Activated T-cell treated with anti-CD3 and anti-CD28 coated beads, Interleukin-2, amount 50 U/mL, for 24 hours (primary cell): ENCODE measurements at regions not wholly inside any gene's neighbourhood (a gene's known extent, or its start where the extent isn't known, plus 50 kb on each side); places are given as distances from the start of the nearest gene placed in this dataset.

Experiments
- DNase-seq: peaks from one replicate; pipeline ENCODE4 v3.0.0-alpha.2; 2020
- H3K27ac Mint-ChIP-seq: 2 replicates; pipeline ENCODE4 v1.8.0; 2020; ENCODE audit warnings: mild to moderate bottlenecking, mixed read lengths
- H3K27me3 Mint-ChIP-seq: 2 replicates; pipeline ENCODE4 v1.8.0; 2020; ENCODE audit warnings: mixed read lengths
- H3K36me3 Mint-ChIP-seq: 2 replicates; pipeline ENCODE4 v1.8.0; 2020; ENCODE audit warnings: low read depth, mixed read lengths
- H3K4me1 Mint-ChIP-seq: 2 replicates; pipeline ENCODE4 v1.8.0; 2020; ENCODE audit warnings: low read depth, mixed read lengths
- H3K4me3 Mint-ChIP-seq: 2 replicates; pipeline ENCODE4 v1.8.0; 2020; ENCODE audit warnings: mild to moderate bottlenecking, moderate library complexity, mixed read lengths
- H3K9me3 Mint-ChIP-seq: 2 replicates; pipeline ENCODE4 v1.8.0; 2020; ENCODE audit warnings: mixed read lengths

DNA sequence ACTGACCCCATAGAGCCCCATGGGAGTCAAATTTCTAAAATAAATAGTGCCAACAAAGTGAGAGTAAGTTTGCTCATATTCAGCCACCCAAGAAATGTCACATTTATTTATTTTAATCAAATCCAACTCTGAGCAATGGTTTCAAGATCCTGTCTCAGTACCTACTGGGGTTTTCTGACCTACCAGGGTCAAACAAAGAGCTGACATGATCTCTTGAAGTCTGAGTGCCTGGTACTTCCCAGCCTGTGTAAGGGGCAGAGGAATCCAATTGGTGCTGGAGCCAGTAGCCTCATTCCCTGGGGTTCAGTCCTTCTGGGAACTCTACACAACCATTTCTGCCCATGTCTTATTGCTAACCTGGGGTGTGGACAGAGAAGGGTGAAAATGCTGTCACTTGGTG is 104.6 kb upstream of the SERP2 start:
- H3K9me3 Mint-ChIP-seq, result no peaks in the 10 kb centered on the region
- peaks cover 21% of the 10 kb centered on the region for H3K4me1 Mint-ChIP-seq
- DNase-seq, result no peak
- H3K27ac Mint-ChIP-seq, result no peak overlapping the region
- H3K4me3 Mint-ChIP-seq, result no peak overlapping the region
- H3K36me3 Mint-ChIP-seq, result no peaks in the 10 kb centered on the region
- peaks cover 7% of the 10 kb centered on the region for H3K27me3 Mint-ChIP-seq

GRCh38 chr13:44270150-44270549 is 103.5 kb upstream of the SERP2 start:
- Mint-ChIP-seq H3K4me1 (peaks cover 33% of the 10 kb centered on the region), H3K27me3 (peaks cover 7% of the 10 kb centered on the region), H3K27ac (no peak overlapping the region), H3K4me3 (no peak overlapping the region), H3K9me3 (no peaks in the 10 kb centered on the region), H3K36me3 (peaks cover 7% of the 10 kb centered on the region)
- no peak for DNase-seq

- peaks cover 9% of the 10 kb centered on the region for H3K36me3 Mint-ChIP-seq
- peak overlapping the region; percentile 7 for H3K27ac Mint-ChIP-seq
- no peak overlapping the region for H3K4me3 Mint-ChIP-seq
- H3K27me3 Mint-ChIP-seq, result peaks cover 7% of the 10 kb centered on the region
- no peak for DNase-seq
- H3K4me1 Mint-ChIP-seq, result peaks cover 42% of the 10 kb centered on the region
- peaks cover 5% of the 10 kb centered on the region for H3K9me3 Mint-ChIP-seq
Measured at GRCh38 chr13:44271031-44271455, 102.6 kb upstream of the SERP2 start.

DNA sequence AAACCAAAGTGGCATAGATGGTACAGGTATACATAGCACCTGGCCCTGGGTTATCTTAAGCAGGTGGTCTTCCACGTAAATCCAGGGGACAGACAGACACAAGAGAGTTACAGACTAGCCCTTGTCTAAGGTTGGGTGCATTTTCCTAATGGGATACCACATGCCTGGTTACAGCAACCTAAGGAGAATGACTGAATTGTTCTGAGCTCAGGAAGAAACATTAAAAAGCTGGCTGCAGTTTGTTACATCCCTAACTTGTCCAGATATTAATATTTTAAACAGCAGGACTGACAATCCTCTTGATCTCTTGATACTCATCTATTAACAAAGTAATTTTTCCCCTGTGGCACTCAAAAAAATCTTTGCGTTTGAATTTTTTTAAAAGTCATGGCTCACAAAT is 102.2 kb upstream of the SERP2 start:
- DNase-seq, result no peak
- peaks cover 7% of the 10 kb centered on the region for H3K27me3 Mint-ChIP-seq
- H3K27ac Mint-ChIP-seq, result no peak overlapping the region
- H3K36me3 Mint-ChIP-seq, result peaks cover 9% of the 10 kb centered on the region
- H3K9me3 Mint-ChIP-seq, result peaks cover 5% of the 10 kb centered on the region
- H3K4me3 Mint-ChIP-seq, result no peak overlapping the region
- peaks cover 42% of the 10 kb centered on the region for H3K4me1 Mint-ChIP-seq

DNA sequence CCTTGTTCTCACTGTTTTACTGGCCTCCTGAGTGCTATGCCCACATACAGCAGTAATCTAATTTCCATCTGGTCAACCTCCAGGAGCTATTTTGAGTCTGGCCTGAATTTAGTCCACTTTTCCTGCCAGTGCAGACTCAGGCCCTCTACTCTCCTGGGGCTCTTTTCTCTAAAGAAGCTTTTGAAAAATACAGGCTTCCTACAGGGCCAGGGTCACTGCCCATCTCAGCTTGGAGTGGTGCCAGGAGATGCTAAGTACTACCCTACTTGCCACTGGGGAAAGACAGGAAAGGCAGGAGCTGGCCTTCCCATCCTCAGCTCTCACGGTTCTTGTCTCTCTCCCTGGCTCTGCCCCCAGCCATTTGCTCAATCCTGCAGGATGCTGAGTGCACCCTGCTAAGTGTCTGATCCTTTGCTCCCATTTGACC is 101.7 kb upstream of the SERP2 start:
- Mint-ChIP-seq H3K4me1 (peaks cover 42% of the 10 kb centered on the region), H3K9me3 (peaks cover 5% of the 10 kb centered on the region), H3K27ac (no peak overlapping the region), H3K36me3 (peaks cover 9% of the 10 kb centered on the region), H3K4me3 (no peak overlapping the region), H3K27me3 (peaks cover 7% of the 10 kb centered on the region)
- DNase-seq, result no peak

- no peak overlapping the region for H3K4me3 Mint-ChIP-seq
- peaks cover 44% of the 10 kb centered on the region for H3K4me1 Mint-ChIP-seq
- no peak for DNase-seq
- H3K27ac Mint-ChIP-seq, result no peak overlapping the region
- peaks cover 9% of the 10 kb centered on the region for H3K36me3 Mint-ChIP-seq
- H3K9me3 Mint-ChIP-seq, result peaks cover 5% of the 10 kb centered on the region
- peaks cover 4% of the 10 kb centered on the region for H3K27me3 Mint-ChIP-seq
Measured at GRCh38 chr13:44272692-44273091, 100.9 kb upstream of the SERP2 start.

- Mint-ChIP-seq H3K4me1 (peaks cover 49% of the 10 kb centered on the region), H3K27me3 (peaks cover under 1% of the 10 kb centered on the region), H3K9me3 (peaks cover 5% of the 10 kb centered on the region), H3K4me3 (no peak overlapping the region), H3K36me3 (peaks cover 9% of the 10 kb centered on the region), H3K27ac (peak overlapping the region; percentile 90)
- DNase-seq, result no peak
Measured at GRCh38 chr13:44273216-44273615, 100.4 kb upstream of the SERP2 start.

DNA sequence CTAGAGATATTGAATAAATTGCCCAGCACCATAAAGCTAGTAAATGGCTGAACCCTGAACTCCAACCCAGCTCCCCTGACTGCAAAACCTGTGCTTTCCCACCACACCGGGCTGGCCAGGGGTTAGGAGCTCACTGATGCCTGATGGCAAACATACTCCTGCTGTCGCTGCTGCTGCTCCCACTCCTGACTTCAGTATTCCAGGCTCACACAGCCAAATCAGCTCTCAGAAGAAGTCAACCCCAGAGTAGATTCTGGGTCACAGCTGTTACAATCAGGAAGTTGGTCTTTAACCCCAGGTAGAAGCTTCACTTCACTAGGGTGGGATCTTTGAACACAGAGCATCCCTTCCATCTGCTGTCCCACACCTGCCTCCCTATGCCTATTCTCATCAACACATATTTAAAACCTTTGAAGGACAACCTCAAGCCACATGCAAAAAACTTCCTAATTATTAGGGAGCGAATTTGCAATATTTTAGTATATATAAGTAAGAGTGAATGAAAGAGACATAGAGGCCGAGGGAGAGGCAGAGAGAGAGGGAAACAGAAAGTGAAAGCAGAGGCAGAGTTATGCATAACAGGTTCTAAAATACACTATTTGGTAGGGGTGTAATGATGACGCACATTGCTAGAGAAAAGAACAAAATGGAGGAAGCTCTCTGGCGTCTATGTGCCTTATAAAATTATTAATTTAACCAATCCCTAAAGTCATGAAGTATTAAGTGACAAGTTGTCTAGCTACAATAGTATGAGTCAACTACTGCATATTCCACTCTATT is 99.4 kb upstream of the SERP2 start:
- Mint-ChIP-seq H3K27ac (peak overlapping the region; percentile 90), H3K4me1 (peaks cover 57% of the 10 kb centered on the region), H3K36me3 (peaks cover 9% of the 10 kb centered on the region), H3K4me3 (peak overlapping the region; percentile 54), H3K27me3 (no peaks in the 10 kb centered on the region), H3K9me3 (peaks cover 5% of the 10 kb centered on the region)
- peak; percentile 49 for DNase-seq

DNA sequence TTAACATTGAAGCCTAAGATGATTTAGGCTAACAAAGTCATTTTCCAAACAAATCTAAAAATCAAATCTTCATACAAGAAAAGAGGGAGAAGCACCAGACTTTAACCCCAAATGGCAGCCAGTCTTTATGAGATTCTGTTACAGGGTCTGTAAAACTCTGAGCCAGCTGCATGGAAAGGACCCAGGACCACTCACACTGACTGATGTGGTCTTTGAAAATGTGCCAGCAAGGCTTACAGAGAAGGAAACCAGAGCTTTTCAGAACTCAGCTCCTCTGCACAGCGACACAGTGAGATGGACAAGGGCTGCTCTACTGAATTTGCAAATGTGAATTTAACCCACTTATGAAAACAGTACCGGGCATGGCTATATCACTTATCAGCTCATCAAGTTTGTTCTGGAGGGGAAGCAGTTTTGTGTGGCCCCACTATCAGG is 98.8 kb upstream of the SERP2 start:
- Mint-ChIP-seq H3K4me1 (peaks cover 57% of the 10 kb centered on the region), H3K9me3 (peaks cover 5% of the 10 kb centered on the region), H3K36me3 (peaks cover 9% of the 10 kb centered on the region), H3K27me3 (no peaks in the 10 kb centered on the region), H3K4me3 (peak overlapping the region; percentile 54), H3K27ac (peak overlapping the region; percentile 90)
- peak; percentile 49 for DNase-seq

GRCh38 chr13:44275381-44275780 is 98.2 kb upstream of the SERP2 start:
- no peak for DNase-seq
- peaks cover 5% of the 10 kb centered on the region for H3K9me3 Mint-ChIP-seq
- H3K27ac Mint-ChIP-seq, result no peak overlapping the region
- peaks cover 56% of the 10 kb centered on the region for H3K4me1 Mint-ChIP-seq
- H3K36me3 Mint-ChIP-seq, result peaks cover 9% of the 10 kb centered on the region
- H3K27me3 Mint-ChIP-seq, result peaks cover 4% of the 10 kb centered on the region
- no peak overlapping the region for H3K4me3 Mint-ChIP-seq

DNA sequence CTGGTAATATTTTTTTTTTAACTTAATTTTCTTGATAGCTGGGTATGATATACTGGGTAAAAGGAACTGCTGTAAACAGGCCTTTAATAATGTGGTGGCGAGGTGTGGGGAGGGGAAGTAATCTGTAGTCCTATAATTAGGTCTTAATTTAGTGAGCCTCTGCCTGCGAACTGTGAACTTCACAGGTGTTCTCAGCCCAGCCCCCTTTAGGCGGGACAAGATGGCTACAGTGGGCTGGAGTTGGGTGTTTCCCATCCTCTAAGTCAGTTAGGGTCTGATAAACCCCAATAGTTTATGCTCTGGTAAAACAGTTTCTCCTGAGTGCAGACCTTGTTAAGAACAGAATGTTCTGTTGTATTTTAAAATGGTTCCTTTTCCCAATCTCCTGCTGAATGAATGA is 97.6 kb upstream of the SERP2 start:
- Mint-ChIP-seq H3K4me1 (peaks cover 51% of the 10 kb centered on the region), H3K36me3 (peaks cover 9% of the 10 kb centered on the region), H3K27me3 (peaks cover 6% of the 10 kb centered on the region), H3K27ac (no peak overlapping the region), H3K9me3 (peaks cover 5% of the 10 kb centered on the region), H3K4me3 (no peak overlapping the region)
- no peak for DNase-seq

GRCh38 chr13:44277459-44277858 is 96.2 kb upstream of the SERP2 start:
- H3K27me3 Mint-ChIP-seq, result peaks cover 14% of the 10 kb centered on the region
- H3K27ac Mint-ChIP-seq, result no peak overlapping the region
- peaks cover 5% of the 10 kb centered on the region for H3K9me3 Mint-ChIP-seq
- H3K36me3 Mint-ChIP-seq, result peaks cover 9% of the 10 kb centered on the region
- DNase-seq, result no peak
- H3K4me3 Mint-ChIP-seq, result no peak overlapping the region
- peaks cover 46% of the 10 kb centered on the region for H3K4me1 Mint-ChIP-seq

- no peak for DNase-seq
- H3K27me3 Mint-ChIP-seq, result peaks cover 20% of the 10 kb centered on the region
- H3K4me3 Mint-ChIP-seq, result no peak overlapping the region
- peaks cover 9% of the 10 kb centered on the region for H3K36me3 Mint-ChIP-seq
- H3K4me1 Mint-ChIP-seq, result peaks cover 43% of the 10 kb centered on the region
- H3K27ac Mint-ChIP-seq, result no peak overlapping the region
- H3K9me3 Mint-ChIP-seq, result peaks cover 5% of the 10 kb centered on the region
Measured at GRCh38 chr13:44278166-44278565, 95.5 kb upstream of the SERP2 start.

GRCh38 chr13:44280456-44280855 is 93.2 kb upstream of the SERP2 start:
- peaks cover under 1% of the 10 kb centered on the region for H3K36me3 Mint-ChIP-seq
- peaks cover 21% of the 10 kb centered on the region for H3K4me1 Mint-ChIP-seq
- no peak overlapping the region for H3K4me3 Mint-ChIP-seq
- H3K9me3 Mint-ChIP-seq, result peaks cover 4% of the 10 kb centered on the region
- no peak for DNase-seq
- no peak overlapping the region for H3K27ac Mint-ChIP-seq
- H3K27me3 Mint-ChIP-seq, result peaks cover 31% of the 10 kb centered on the region

GRCh38 chr13:44281252-44282000 is 92.2 kb upstream of the SERP2 start:
- H3K27me3 Mint-ChIP-seq, result peaks cover 38% of the 10 kb centered on the region
- no peaks in the 10 kb centered on the region for H3K36me3 Mint-ChIP-seq
- no peaks in the 10 kb centered on the region for H3K9me3 Mint-ChIP-seq
- no peak overlapping the region for H3K27ac Mint-ChIP-seq
- no peak for DNase-seq
- H3K4me3 Mint-ChIP-seq, result no peak overlapping the region
- H3K4me1 Mint-ChIP-seq, result peaks cover 15% of the 10 kb centered on the region
